OCI-LY7 (cell line): ENCODE measurements at regions not wholly inside any gene's neighbourhood (a gene's known extent, or its start where the extent isn't known, plus 50 kb on each side); places are given as distances from the start of the nearest gene placed in this dataset.

Source experiments
- EZH2phosphoT487 ChIP-seq: fragments of 200-600 bp; sonication (generic); IDR thresholded peaks from 2 replicates; pipeline ENCODE4 v1.6.1; 2018; ENCODE audit warnings: low read depth, borderline replicate concordance, mild to moderate bottlenecking, mixed run types, antibody characterized with exemption, low read length, moderate library complexity, mixed read lengths
- TF ChIP-seq, protein P1 (sequence below): fragments of 200-600 bp; sonication (generic); conservative IDR thresholded peaks from 2 replicates; pipeline ENCODE4 v1.5.1; 2014; ENCODE audit warnings: mild to moderate bottlenecking, antibody characterized with exemption, low read length, moderate library complexity, mixed read lengths

DNA sequence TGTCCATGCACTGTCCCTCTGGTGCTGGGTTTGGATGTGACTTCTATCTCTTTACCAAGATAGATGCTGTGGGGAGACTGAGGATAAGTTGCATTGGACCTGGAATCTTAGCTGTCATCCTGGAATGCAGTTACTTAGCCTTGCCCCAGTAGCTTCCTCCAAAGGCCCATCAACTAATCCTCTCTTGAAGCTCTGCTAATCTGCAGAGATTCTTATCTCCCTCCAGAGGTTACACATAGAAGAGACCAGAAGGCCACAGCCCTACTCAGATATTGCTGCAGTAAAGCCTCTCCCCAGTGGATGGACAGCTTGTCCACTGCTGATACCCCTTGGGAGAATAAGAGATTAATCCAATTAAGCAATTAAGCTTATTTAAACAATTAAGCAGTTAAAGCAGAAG, 867.2 kb downstream of the BCL11B start:
- TF ChIP-seq, protein P1, sequence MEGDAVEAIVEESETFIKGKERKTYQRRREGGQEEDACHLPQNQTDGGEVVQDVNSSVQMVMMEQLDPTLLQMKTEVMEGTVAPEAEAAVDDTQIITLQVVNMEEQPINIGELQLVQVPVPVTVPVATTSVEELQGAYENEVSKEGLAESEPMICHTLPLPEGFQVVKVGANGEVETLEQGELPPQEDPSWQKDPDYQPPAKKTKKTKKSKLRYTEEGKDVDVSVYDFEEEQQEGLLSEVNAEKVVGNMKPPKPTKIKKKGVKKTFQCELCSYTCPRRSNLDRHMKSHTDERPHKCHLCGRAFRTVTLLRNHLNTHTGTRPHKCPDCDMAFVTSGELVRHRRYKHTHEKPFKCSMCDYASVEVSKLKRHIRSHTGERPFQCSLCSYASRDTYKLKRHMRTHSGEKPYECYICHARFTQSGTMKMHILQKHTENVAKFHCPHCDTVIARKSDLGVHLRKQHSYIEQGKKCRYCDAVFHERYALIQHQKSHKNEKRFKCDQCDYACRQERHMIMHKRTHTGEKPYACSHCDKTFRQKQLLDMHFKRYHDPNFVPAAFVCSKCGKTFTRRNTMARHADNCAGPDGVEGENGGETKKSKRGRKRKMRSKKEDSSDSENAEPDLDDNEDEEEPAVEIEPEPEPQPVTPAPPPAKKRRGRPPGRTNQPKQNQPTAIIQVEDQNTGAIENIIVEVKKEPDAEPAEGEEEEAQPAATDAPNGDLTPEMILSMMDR = no peak
- no peak for TF ChIP-seq EZH2phosphoT487
